ENCODE measurements at regions not wholly inside any gene's neighbourhood (a gene's known extent, or its start where the extent isn't known, plus 50 kb on each side); places are given as distances from the start of the nearest gene placed in this dataset.

DNA sequence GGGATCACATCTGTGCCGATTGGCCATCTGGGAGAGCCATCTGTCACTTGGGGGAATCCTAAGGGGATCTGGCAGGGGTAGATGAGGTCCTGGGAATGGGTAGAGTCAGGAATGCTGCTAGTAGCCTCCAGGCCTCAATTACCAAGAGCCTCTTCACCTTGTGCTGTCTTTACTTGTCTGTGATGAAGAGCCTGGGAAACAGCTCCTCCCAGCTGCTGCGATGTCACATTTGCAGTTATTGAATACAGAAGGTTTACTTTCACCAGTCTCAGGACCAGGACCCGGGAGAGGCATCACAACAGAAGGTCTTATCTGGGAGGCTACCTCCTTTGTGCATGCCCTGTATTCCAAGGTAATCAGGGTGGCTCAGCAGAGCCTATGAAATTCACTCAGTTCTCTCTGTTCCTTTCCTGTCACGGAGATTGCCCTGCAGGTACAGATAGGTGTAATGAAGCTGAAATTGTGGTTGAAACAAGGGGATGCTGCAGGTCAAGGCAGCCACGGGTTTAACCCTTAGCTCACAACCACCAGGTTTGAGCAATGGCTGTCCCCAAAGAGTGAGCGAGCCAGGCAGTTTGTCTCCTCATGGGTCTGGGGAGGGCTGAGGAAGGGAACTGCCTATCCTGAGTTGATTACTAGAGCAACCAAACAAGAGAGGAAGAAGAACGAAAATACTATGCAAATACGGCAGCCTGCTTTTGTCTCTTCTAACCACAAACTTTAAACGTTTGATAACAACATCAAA lies 298.9 kb upstream of the RORA start:
- Histone ChIP-seq H3K4me1 (ENCODE audit: insufficient read depth, low read length) (no peaks in the 10 kb centered on the region), H3K9me3 (ENCODE audit: low read length) (no peaks in the 10 kb centered on the region), H3K36me3 (ENCODE audit: insufficient read depth, low read length) (no peaks in the 10 kb centered on the region), H3K4me3 (ENCODE audit: low read depth in 1 of 2, low read length in 2 of 2) (no peak overlapping the region), H3K9ac (ENCODE audit: low read length) (no peak overlapping the region), H3K27ac (ENCODE audit: low read depth, low read length) (no peak overlapping the region), H3K27me3 (ENCODE audit: control insufficient read depth in 1 of 2, insufficient read depth in 2 of 2, low read length in 2 of 2) (no peaks in the 10 kb centered on the region)

DNA sequence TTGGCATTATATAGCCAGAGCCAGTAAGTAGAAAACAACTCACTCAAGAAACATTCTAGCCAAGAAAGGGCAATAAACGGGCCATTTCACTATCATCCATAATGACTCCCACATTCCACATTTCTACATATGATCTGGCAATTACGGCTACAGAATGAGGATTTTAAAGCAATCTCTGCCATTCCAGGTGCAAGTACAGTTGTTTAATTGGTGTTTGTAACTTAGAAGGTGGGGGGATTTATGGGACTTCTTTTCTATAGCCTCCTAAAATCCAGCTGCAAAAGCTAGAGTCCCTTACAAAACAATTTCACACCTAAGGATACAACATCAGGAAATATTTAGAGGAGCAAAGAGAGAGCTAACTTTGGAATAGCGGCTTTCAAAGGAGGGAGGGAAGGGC lies 295.4 kb upstream of the RORA start:
- Histone ChIP-seq H3K27ac (ENCODE audit: low read depth, low read length) (no peak overlapping the region), H3K9me3 (ENCODE audit: low read length) (no peaks in the 10 kb centered on the region), H3K27me3 (ENCODE audit: control insufficient read depth in 1 of 2, insufficient read depth in 2 of 2, low read length in 2 of 2) (no peaks in the 10 kb centered on the region), H3K9ac (ENCODE audit: low read length) (no peak overlapping the region), H3K4me1 (ENCODE audit: insufficient read depth, low read length) (no peaks in the 10 kb centered on the region), H3K4me3 (ENCODE audit: low read depth in 1 of 2, low read length in 2 of 2) (no peak overlapping the region), H3K36me3 (ENCODE audit: insufficient read depth, low read length) (no peaks in the 10 kb centered on the region)

DNA sequence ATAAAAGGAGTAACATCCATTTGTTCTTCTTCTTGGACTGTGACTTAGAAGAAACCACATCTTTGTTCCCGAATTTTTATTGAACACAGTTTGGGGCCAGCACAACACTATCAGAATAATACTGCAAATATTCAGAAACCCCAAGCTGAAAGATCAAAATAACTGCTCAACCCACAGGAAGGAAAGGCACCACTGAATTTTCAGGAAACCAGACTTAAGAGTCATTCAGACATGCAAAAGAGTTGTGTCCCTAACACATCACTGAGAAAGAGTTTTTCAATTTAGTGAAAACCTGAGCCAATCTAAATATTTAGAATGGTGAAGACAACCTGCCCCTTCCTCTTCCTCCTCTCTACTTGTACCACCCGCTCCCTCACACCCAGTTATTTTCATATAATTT lies 295.0 kb upstream of the RORA start:
- Histone ChIP-seq H3K9ac (ENCODE audit: low read length) (no peak overlapping the region), H3K27me3 (ENCODE audit: control insufficient read depth in 1 of 2, insufficient read depth in 2 of 2, low read length in 2 of 2) (no peaks in the 10 kb centered on the region), H3K4me3 (ENCODE audit: low read depth in 1 of 2, low read length in 2 of 2) (no peak overlapping the region), H3K4me1 (ENCODE audit: insufficient read depth, low read length) (no peaks in the 10 kb centered on the region), H3K27ac (ENCODE audit: low read depth, low read length) (no peak overlapping the region), H3K36me3 (ENCODE audit: insufficient read depth, low read length) (no peaks in the 10 kb centered on the region), H3K9me3 (ENCODE audit: low read length) (no peaks in the 10 kb centered on the region)

DNA sequence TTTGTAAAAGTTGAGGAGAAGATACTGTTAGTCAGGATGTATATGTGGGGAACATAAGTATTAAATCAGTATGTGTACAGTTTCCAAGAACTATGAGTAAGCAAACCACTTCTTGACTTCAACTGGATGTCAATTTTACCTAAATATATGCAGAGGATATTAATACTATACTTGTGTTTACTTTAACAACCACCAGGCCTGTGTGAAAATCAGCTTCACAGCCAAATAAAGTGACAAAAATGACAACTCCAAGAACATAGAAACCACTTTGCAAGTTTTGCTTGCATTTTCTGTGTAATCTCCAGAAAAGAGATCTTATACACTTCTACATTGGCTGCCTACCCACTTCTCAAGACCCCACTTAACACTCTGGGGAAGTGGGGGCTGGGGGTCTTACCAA lies 293.3 kb upstream of the RORA start:
- no peaks in the 10 kb centered on the region for H3K27me3 ChIP-seq (ENCODE audit: control insufficient read depth in 1 of 2, insufficient read depth in 2 of 2, low read length in 2 of 2)
- H3K4me1 ChIP-seq (ENCODE audit: insufficient read depth, low read length), result no peaks in the 10 kb centered on the region
- H3K27ac ChIP-seq (ENCODE audit: low read depth, low read length), result no peak overlapping the region
- H3K9ac ChIP-seq (ENCODE audit: low read length), result no peak overlapping the region
- no peaks in the 10 kb centered on the region for H3K36me3 ChIP-seq (ENCODE audit: insufficient read depth, low read length)
- H3K4me3 ChIP-seq (ENCODE audit: low read depth in 1 of 2, low read length in 2 of 2), result no peak overlapping the region
- no peaks in the 10 kb centered on the region for H3K9me3 ChIP-seq (ENCODE audit: low read length)

DNA sequence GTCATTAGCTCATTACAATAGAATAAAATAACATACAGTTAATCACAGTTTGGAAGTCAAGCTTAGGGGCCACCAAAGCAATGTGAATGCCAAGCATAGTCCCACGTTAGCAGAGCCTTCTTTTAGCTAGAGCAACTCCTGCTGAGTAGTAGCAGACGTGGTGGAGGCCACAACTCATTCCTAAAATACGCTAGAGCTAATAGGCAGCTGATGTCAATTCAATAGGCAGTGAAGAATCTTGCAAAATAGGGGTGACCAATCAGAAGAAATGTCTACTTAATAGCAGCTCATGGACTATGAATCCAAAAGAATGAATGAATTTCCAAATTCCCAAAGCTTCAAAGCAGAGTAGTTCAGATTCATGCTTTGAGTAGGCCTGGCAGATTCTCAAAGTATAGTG lies 292.9 kb upstream of the RORA start:
- Histone ChIP-seq H3K27me3 (ENCODE audit: control insufficient read depth in 1 of 2, insufficient read depth in 2 of 2, low read length in 2 of 2) (no peaks in the 10 kb centered on the region), H3K4me1 (ENCODE audit: insufficient read depth, low read length) (no peaks in the 10 kb centered on the region), H3K9me3 (ENCODE audit: low read length) (no peaks in the 10 kb centered on the region), H3K4me3 (ENCODE audit: low read depth in 1 of 2, low read length in 2 of 2) (no peak overlapping the region), H3K27ac (ENCODE audit: low read depth, low read length) (no peak overlapping the region), H3K9ac (ENCODE audit: low read length) (no peak overlapping the region), H3K36me3 (ENCODE audit: insufficient read depth, low read length) (no peaks in the 10 kb centered on the region)

DNA sequence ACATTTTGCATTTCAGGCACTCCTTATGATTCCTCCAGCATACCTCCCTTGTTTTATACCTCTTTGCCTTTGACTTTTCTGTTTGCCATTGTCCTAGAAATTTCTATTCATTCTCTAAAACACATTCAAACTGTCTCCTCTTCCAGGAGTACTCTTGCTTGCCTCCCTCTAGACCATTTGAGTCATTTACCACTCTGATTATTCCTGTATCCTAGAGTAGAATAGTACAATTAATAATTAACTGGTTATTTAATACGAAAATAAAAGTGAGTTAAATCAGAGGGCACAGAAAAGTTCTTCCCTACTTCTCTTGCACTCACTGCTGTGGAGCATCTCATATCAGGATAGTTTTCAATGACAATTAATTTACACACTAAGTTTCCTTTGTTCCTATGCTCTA lies 290.2 kb upstream of the RORA start:
- Histone ChIP-seq H3K36me3 (ENCODE audit: insufficient read depth, low read length) (no peaks in the 10 kb centered on the region), H3K27me3 (ENCODE audit: control insufficient read depth in 1 of 2, insufficient read depth in 2 of 2, low read length in 2 of 2) (no peaks in the 10 kb centered on the region), H3K9ac (ENCODE audit: low read length) (no peak overlapping the region), H3K27ac (ENCODE audit: low read depth, low read length) (no peak overlapping the region), H3K9me3 (ENCODE audit: low read length) (no peaks in the 10 kb centered on the region), H3K4me3 (ENCODE audit: low read depth in 1 of 2, low read length in 2 of 2) (no peak overlapping the region), H3K4me1 (ENCODE audit: insufficient read depth, low read length) (no peaks in the 10 kb centered on the region)

DNA sequence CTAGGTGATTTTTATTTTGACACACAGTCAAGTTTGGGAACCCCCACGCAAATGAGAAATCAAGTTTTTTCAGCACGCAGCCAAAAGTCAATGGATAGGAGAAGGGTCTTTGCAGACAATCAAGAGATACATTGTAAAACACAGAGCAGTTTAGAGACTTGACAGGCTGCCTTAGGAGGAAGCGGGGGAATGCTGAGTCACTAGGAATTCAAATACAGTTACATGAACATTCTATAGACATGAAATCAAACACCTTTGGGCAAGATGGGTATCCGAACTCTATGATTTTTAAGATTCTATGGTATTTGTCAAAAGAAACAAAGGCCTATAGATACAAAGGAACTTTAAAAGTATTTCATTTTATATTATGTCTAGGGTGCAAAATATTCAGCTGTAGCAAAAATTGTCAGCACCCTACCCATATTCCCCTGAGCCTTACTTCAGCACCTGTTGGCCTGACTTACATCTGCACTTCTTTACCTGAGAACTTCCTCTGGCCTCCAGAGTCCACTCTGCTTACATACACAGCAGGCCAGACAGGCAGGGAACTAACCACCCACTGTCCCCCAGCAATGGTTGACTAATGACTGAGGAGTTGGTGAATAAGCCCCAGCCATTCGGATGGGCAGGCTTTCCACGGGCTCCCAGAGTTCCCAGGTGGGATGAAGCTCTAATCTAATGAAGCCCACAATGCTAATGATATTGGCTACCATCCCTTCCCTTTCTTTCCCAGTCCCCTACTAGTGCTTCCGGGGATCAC lies 289.3 kb upstream of the RORA start:
- H3K9ac ChIP-seq (ENCODE audit: low read length), result no peak overlapping the region
- no peaks in the 10 kb centered on the region for H3K4me1 ChIP-seq (ENCODE audit: insufficient read depth, low read length)
- H3K27me3 ChIP-seq (ENCODE audit: control insufficient read depth in 1 of 2, insufficient read depth in 2 of 2, low read length in 2 of 2), result no peaks in the 10 kb centered on the region
- no peaks in the 10 kb centered on the region for H3K36me3 ChIP-seq (ENCODE audit: insufficient read depth, low read length)
- H3K9me3 ChIP-seq (ENCODE audit: low read length), result no peaks in the 10 kb centered on the region
- no peak overlapping the region for H3K27ac ChIP-seq (ENCODE audit: low read depth, low read length)
- no peak overlapping the region for H3K4me3 ChIP-seq (ENCODE audit: low read depth in 1 of 2, low read length in 2 of 2)

DNA sequence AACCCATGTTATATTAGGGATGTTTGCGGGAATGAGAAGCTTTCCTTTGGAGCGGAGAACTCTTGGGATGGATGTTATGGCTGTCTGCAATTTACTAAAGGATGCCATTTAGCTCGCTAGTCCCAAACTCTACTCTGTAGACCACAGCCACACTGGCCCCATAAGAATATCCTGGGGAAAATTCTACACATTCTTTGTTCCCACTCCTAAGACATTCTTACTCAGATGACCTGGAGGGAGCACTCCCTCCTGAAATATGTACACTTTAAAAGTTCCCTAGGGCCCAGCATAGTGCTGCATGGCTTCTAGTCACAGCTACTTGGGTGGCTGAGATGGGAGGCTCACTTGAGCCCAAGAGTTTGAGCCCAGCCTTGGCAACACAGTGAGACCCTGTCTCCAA lies 288.7 kb upstream of the RORA start:
- H3K4me3 ChIP-seq (ENCODE audit: low read depth in 1 of 2, low read length in 2 of 2), result no peak overlapping the region
- H3K4me1 ChIP-seq (ENCODE audit: insufficient read depth, low read length), result no peaks in the 10 kb centered on the region
- no peaks in the 10 kb centered on the region for H3K9me3 ChIP-seq (ENCODE audit: low read length)
- H3K9ac ChIP-seq (ENCODE audit: low read length), result no peak overlapping the region
- H3K36me3 ChIP-seq (ENCODE audit: insufficient read depth, low read length), result no peaks in the 10 kb centered on the region
- no peak overlapping the region for H3K27ac ChIP-seq (ENCODE audit: low read depth, low read length)
- H3K27me3 ChIP-seq (ENCODE audit: control insufficient read depth in 1 of 2, insufficient read depth in 2 of 2, low read length in 2 of 2), result no peaks in the 10 kb centered on the region

DNA sequence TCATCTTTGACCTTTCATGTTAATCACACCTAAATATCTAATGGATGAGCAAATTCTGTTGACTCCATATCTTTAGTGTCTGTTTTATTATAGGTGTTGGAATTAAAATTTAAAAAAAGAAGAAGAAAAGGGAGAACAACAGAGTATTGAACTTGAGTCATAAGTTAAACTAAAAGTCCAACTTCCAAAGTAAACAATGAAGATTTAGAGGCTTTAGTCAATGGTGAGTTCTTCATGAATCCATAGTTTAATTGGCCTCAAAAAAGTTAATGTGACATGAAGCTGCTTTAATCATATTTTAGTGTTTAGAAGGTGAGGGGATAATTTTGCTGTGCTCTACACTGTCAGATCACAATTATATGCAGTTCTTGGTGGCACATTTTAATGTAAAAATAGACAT lies 288.2 kb upstream of the RORA start:
- Histone ChIP-seq H3K27ac (ENCODE audit: low read depth, low read length) (no peak overlapping the region), H3K4me1 (ENCODE audit: insufficient read depth, low read length) (no peaks in the 10 kb centered on the region), H3K9ac (ENCODE audit: low read length) (no peak overlapping the region), H3K4me3 (ENCODE audit: low read depth in 1 of 2, low read length in 2 of 2) (no peak overlapping the region), H3K36me3 (ENCODE audit: insufficient read depth, low read length) (no peaks in the 10 kb centered on the region), H3K27me3 (ENCODE audit: control insufficient read depth in 1 of 2, insufficient read depth in 2 of 2, low read length in 2 of 2) (no peaks in the 10 kb centered on the region), H3K9me3 (ENCODE audit: low read length) (no peaks in the 10 kb centered on the region)

DNA sequence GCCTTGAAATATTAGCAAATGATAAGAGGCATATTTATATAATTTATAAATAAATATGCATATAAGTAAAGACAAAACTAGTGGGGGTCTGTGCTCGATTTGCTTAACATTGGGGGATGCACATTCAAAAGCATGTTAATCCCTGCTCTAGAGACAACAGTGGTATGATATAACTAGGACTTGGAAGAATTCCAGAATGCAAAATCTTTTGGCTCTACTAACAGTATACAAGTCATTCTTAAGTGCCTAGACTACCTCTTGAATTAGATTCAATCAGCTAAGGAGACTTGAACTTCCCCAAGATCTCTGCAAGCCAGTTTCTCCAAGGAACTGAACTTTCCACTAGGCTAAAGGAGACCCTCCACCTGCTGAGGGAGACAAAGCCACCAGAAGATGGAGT lies 282.7 kb upstream of the RORA start:
- H3K4me1 ChIP-seq (ENCODE audit: insufficient read depth, low read length), result no peaks in the 10 kb centered on the region
- H3K9me3 ChIP-seq (ENCODE audit: low read length), result no peaks in the 10 kb centered on the region
- no peak overlapping the region for H3K27ac ChIP-seq (ENCODE audit: low read depth, low read length)
- H3K4me3 ChIP-seq (ENCODE audit: low read depth in 1 of 2, low read length in 2 of 2), result no peak overlapping the region
- no peaks in the 10 kb centered on the region for H3K36me3 ChIP-seq (ENCODE audit: insufficient read depth, low read length)
- peaks cover 0 to 3% of the 10 kb centered on the region in 2 donors for H3K27me3 ChIP-seq (ENCODE audit: control insufficient read depth in 1 of 2, insufficient read depth in 2 of 2, low read length in 2 of 2)
- no peak overlapping the region for H3K9ac ChIP-seq (ENCODE audit: low read length)

DNA sequence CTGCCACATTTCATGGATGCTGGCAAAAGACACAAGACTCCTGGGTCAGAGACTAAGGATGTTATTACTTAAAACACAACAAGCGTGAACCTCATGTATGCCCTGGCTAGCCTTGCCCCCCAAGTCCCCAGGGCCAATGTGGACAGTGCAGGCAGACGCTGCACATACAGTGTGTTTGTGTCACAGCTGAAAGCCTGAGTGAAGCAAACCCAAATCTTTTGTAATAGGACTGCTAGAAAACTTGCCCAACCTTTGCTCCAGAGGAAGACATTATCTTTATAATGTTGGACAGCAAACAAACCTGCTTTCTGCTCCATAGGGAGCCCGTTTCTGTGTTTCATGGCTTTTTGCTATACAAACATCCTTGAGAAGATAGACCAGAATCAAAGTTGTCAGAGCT lies 282.0 kb upstream of the RORA start:
- Histone ChIP-seq H3K9ac (ENCODE audit: low read length) (no peak overlapping the region), H3K4me3 (ENCODE audit: low read depth in 1 of 2, low read length in 2 of 2) (no peak overlapping the region), H3K27ac (ENCODE audit: low read depth, low read length) (no peak overlapping the region), H3K27me3 (ENCODE audit: control insufficient read depth in 1 of 2, insufficient read depth in 2 of 2, low read length in 2 of 2) (peaks cover 0 to 3% of the 10 kb centered on the region in 2 donors), H3K4me1 (ENCODE audit: insufficient read depth, low read length) (no peaks in the 10 kb centered on the region), H3K36me3 (ENCODE audit: insufficient read depth, low read length) (no peaks in the 10 kb centered on the region), H3K9me3 (ENCODE audit: low read length) (no peaks in the 10 kb centered on the region)

DNA sequence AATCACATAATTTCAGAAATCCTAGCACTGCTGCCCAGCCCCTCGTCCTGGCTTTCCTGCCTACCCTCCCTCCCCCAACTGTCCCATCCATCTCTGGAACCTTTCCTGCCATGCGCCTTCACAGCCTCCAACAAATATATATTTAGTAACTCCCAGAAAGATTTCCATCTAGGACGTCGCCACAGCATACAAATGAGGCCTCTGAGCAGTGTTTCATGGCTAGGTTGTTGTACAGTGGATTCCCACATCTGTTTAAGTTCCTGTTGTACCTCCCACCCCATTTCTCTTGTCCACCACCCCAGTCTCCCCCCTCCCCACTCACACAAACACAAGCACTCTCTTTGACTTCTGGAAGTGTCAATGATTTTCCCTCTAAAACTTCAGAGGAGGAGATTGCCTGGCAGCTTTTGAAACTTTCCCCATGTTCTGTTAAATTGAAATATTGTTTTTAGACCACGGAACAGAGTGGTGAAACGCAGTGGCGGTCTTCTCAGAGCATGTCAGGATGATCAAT lies 280.3 kb upstream of the RORA start:
- peaks cover 0 to 3% of the 10 kb centered on the region in 2 donors for H3K27me3 ChIP-seq (ENCODE audit: control insufficient read depth in 1 of 2, insufficient read depth in 2 of 2, low read length in 2 of 2)
- H3K4me1 ChIP-seq (ENCODE audit: insufficient read depth, low read length), result no peaks in the 10 kb centered on the region
- no peaks in the 10 kb centered on the region for H3K9me3 ChIP-seq (ENCODE audit: low read length)
- H3K27ac ChIP-seq (ENCODE audit: low read depth, low read length), result no peak overlapping the region
- H3K4me3 ChIP-seq (ENCODE audit: low read depth in 1 of 2, low read length in 2 of 2), result no peak overlapping the region
- H3K36me3 ChIP-seq (ENCODE audit: insufficient read depth, low read length), result no peaks in the 10 kb centered on the region
- H3K9ac ChIP-seq (ENCODE audit: low read length), result no peak overlapping the region

All from muscle layer of colon (tissue), 2 donors.